NOMO-1 treated with dmso at 0.1 percent for 144 hours (cell line): ENCODE measurements at regions not wholly inside any gene's neighbourhood (a gene's known extent, or its start where the extent isn't known, plus 50 kb on each side); places are given as distances from the start of the nearest gene placed in this dataset.

ENCODE experiments used
- DNase-seq: peaks from one replicate; lab custom pipeline; 2025; ENCODE audit not compliant: unreplicated experiment; lab: John Stamatoyannopoulos, UW

- DNase-seq: no peak
These were observed 239.3 kb upstream of the PAPPA start for GRCh38 chr9:115914291-115914690.

- no peak for DNase-seq
These were observed 232.3 kb upstream of the PAPPA start for GRCh38 chr9:115921301-115921700.

GRCh38 chr9:115922444-115922843 lies 231.1 kb upstream of the PAPPA start:
- DNase-seq: no peak

- DNase-seq: no peak
These were observed 230.2 kb upstream of the PAPPA start for GRCh38 chr9:115923410-115923809.

GRCh38 chr9:115923903-115924668 lies 229.5 kb upstream of the PAPPA start:
- no peak for DNase-seq

GRCh38 chr9:115924669-115924987 lies 229.0 kb upstream of the PAPPA start:
- no peak for DNase-seq

GRCh38 chr9:115925424-115925823 lies 228.2 kb upstream of the PAPPA start:
- DNase-seq: no peak

GRCh38 chr9:115930472-115930871 lies 223.1 kb upstream of the PAPPA start:
- no peak for DNase-seq

GRCh38 chr9:115938479-115938878 lies 215.1 kb upstream of the PAPPA start:
- no peak for DNase-seq

- DNase-seq: no peak
These were observed 214.4 kb upstream of the PAPPA start for GRCh38 chr9:115939065-115939765.

- DNase-seq: no peak
These were observed 211.9 kb upstream of the PAPPA start for GRCh38 chr9:115941561-115942315.

- DNase-seq: no peak
These were observed 210.0 kb upstream of the PAPPA start for GRCh38 chr9:115943431-115944165.

GRCh38 chr9:115944166-115944948 lies 209.2 kb upstream of the PAPPA start:
- no peak for DNase-seq

- no peak for DNase-seq
These were observed 208.6 kb upstream of the PAPPA start for GRCh38 chr9:115945009-115945431.

GRCh38 chr9:115946530-115946929 lies 207.1 kb upstream of the PAPPA start:
- DNase-seq: no peak

- DNase-seq: no peak
These were observed 201.6 kb upstream of the PAPPA start for GRCh38 chr9:115951977-115952376.

- no peak for DNase-seq
These were observed 200.9 kb upstream of the PAPPA start for GRCh38 chr9:115952430-115953292.

- no peak for DNase-seq
These were observed 197.2 kb upstream of the PAPPA start for GRCh38 chr9:115956371-115956770.

- no peak for DNase-seq
These were observed 196.0 kb upstream of the PAPPA start for GRCh38 chr9:115957585-115957984.
